ENCODE measurements at regions not wholly inside any gene's neighbourhood (a gene's known extent, or its start where the extent isn't known, plus 50 kb on each side); places are given as distances from the start of the nearest gene placed in this dataset.

DNA sequence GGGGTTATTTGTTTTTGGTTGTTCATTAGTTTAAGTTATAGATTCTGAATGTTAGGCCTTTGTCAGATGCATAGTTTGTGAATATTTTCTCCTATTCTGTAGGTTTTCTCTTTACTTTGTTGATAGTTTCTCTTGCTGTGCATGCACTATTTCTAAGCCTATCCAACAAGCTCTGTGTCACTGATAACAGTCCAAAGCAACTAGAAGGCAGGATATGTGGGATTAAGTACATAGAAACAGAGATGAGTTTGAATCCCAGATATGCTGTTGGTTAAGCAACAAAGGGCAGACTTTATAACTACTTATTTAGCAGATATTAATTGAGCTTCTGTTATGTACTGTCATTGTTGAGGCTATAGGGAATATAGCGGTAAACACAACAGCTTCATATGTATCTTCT is 390.4 kb downstream of the INSC start:
- no peaks in the 10 kb centered on the region for H3K9me2 ChIP-seq (replicated peaks; ENCODE audit: low read length)
- no peak overlapping the region for H3K9ac ChIP-seq (ENCODE audit: low read length)
- no peaks in the 10 kb centered on the region for H3K27me3 ChIP-seq (ENCODE audit: low read length)
- H3K79me2 ChIP-seq (ENCODE audit: low read length), result no peaks in the 10 kb centered on the region
- no peaks in the 10 kb centered on the region for H3K36me3 ChIP-seq (ENCODE audit: low read depth, low read length)
- ATAC-seq (no peak), DNase-seq (no peak)
- H3K4me1 ChIP-seq (ENCODE audit: insufficient read depth, low read length), result no peaks in the 10 kb centered on the region
- H4K20me1 ChIP-seq (ENCODE audit: low read length), result no peaks in the 10 kb centered on the region
- H2AFZ ChIP-seq (ENCODE audit: low read length), result no peak overlapping the region
- ChIA-PET CTCF (no interaction called here), POLR2A (ENCODE audit: unreplicated experiment) (no interaction called here)
- H3K9me3 ChIP-seq (ENCODE audit: low read length), result 0 out of 2 replicates have a peak, but pooled peaks cover 9% of the 10 kb centered on the region
- intact Hi-C loops (cut with micrococcal nuclease), result no loop called here
- H3F3A ChIP-seq (ENCODE audit: low read length, unreplicated experiment), result no peaks in the 10 kb centered on the region
- H3K4me3 ChIP-seq (ENCODE audit: low read length), result no peak overlapping the region
- no TSS peak for BruUV-seq (replicated peaks)
- TF ChIP-seq, protein P1, sequence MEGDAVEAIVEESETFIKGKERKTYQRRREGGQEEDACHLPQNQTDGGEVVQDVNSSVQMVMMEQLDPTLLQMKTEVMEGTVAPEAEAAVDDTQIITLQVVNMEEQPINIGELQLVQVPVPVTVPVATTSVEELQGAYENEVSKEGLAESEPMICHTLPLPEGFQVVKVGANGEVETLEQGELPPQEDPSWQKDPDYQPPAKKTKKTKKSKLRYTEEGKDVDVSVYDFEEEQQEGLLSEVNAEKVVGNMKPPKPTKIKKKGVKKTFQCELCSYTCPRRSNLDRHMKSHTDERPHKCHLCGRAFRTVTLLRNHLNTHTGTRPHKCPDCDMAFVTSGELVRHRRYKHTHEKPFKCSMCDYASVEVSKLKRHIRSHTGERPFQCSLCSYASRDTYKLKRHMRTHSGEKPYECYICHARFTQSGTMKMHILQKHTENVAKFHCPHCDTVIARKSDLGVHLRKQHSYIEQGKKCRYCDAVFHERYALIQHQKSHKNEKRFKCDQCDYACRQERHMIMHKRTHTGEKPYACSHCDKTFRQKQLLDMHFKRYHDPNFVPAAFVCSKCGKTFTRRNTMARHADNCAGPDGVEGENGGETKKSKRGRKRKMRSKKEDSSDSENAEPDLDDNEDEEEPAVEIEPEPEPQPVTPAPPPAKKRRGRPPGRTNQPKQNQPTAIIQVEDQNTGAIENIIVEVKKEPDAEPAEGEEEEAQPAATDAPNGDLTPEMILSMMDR (conservative IDR thresholded peaks at IDR 0.05; ENCODE audit: low read depth, low read length), result no peak
- no peak for TF ChIP-seq EZH2 (IDR thresholded peaks at IDR 0.05; ENCODE audit: low read length, unreplicated experiment)
- no peak for TF ChIP-seq EZH2phosphoT487 (IDR thresholded peaks at IDR 0.05; ENCODE audit: borderline replicate concordance, low read length)
- no peak overlapping the region for H3K27ac ChIP-seq (ENCODE audit: low read length)
- H3K4me2 ChIP-seq (ENCODE audit: low read length), result no peak overlapping the region

DNA sequence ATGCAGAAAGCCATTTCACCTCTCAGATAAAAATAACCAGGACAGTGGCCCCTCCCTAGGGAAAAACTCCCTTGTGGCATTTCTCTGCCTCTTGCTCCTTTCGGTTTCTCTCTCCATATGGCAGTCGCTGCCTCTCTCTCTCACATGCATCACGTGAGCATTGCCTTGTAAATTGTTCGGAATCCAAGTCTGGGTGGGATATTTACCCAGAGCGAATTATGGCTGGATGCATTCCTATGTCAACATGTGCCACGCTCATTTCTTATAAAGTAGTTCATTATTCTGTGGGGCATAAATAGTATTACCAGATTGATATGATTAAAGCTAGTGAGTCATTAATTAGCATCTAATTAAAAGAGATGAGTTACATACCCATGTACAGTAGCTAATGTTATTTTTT is 392.9 kb downstream of the INSC start:
- intact Hi-C loops (cut with micrococcal nuclease), result no loop called here
- no peaks in the 10 kb centered on the region for H3K36me3 ChIP-seq (ENCODE audit: low read depth, low read length)
- no peaks in the 10 kb centered on the region for H3K27me3 ChIP-seq (ENCODE audit: low read length)
- ATAC-seq (no peak), DNase-seq (no peak)
- H3K9me2 ChIP-seq (replicated peaks; ENCODE audit: low read length), result no peaks in the 10 kb centered on the region
- H3K4me3 ChIP-seq (ENCODE audit: low read length), result no peak overlapping the region
- no peaks in the 10 kb centered on the region for H4K20me1 ChIP-seq (ENCODE audit: low read length)
- no peaks in the 10 kb centered on the region; the same call in 1 of the 2 replicates for H3K9me3 ChIP-seq (ENCODE audit: low read length)
- H3K9ac ChIP-seq (ENCODE audit: low read length), result no peak overlapping the region
- no peaks in the 10 kb centered on the region for H3F3A ChIP-seq (ENCODE audit: low read length, unreplicated experiment)
- BruUV-seq (replicated peaks), result no TSS peak
- no peak overlapping the region for H2AFZ ChIP-seq (ENCODE audit: low read length)
- no peak overlapping the region for H3K27ac ChIP-seq (ENCODE audit: low read length)
- ChIA-PET POLR2A (ENCODE audit: unreplicated experiment) (no interaction called here), CTCF (no interaction called here)
- no peaks in the 10 kb centered on the region for H3K79me2 ChIP-seq (ENCODE audit: low read length)
- H3K4me1 ChIP-seq (ENCODE audit: insufficient read depth, low read length), result no peaks in the 10 kb centered on the region
- H3K4me2 ChIP-seq (ENCODE audit: low read length), result no peak overlapping the region
- TF ChIP-seq EZH2phosphoT487 (IDR thresholded peaks at IDR 0.05; ENCODE audit: borderline replicate concordance, low read length), result no peak
- TF ChIP-seq, protein P1 (conservative IDR thresholded peaks at IDR 0.05; ENCODE audit: low read depth, low read length), result no peak
- TF ChIP-seq EZH2 (IDR thresholded peaks at IDR 0.05; ENCODE audit: low read length, unreplicated experiment), result no peak

DNA sequence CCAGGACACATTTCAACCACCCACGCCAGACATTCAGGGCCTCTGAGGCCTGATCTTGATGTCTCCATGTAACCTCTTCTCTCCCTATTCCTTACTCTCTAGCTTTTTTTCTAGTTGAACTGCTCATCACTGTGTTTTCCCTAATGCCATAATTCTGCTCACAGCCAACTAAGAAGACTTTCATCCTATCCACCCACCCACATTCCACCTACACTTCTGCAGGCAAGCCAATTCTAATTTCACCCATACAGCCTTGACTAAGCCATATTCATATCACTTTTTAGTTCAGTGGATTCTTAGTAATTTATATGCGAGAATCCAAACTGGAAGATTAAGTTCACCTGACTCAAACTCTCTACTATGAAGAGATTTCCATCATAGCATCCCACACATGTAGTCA is 394.4 kb downstream of the INSC start:
- H4K20me1 ChIP-seq (ENCODE audit: low read length), result no peaks in the 10 kb centered on the region
- no peaks in the 10 kb centered on the region; the same call in 1 of the 2 replicates for H3K9me3 ChIP-seq (ENCODE audit: low read length)
- no peaks in the 10 kb centered on the region for H3K79me2 ChIP-seq (ENCODE audit: low read length)
- no peaks in the 10 kb centered on the region for H3F3A ChIP-seq (ENCODE audit: low read length, unreplicated experiment)
- H2AFZ ChIP-seq (ENCODE audit: low read length), result no peak overlapping the region
- no peaks in the 10 kb centered on the region for H3K4me1 ChIP-seq (ENCODE audit: insufficient read depth, low read length)
- TF ChIP-seq EZH2 (IDR thresholded peaks at IDR 0.05; ENCODE audit: low read length, unreplicated experiment) (no peak), EZH2phosphoT487 (IDR thresholded peaks at IDR 0.05; ENCODE audit: borderline replicate concordance, low read length) (no peak)
- TF ChIP-seq, protein P1 (conservative IDR thresholded peaks at IDR 0.05; ENCODE audit: low read depth, low read length), result no peak
- no peak for DNase-seq
- H3K27me3 ChIP-seq (ENCODE audit: low read length), result no peaks in the 10 kb centered on the region
- H3K4me3 ChIP-seq (ENCODE audit: low read length), result no peak overlapping the region
- CTCF ChIA-PET, result no interaction called here
- no peaks in the 10 kb centered on the region for H3K9me2 ChIP-seq (replicated peaks; ENCODE audit: low read length)
- no peak overlapping the region for H3K9ac ChIP-seq (ENCODE audit: low read length)
- H3K4me2 ChIP-seq (ENCODE audit: low read length), result no peak overlapping the region
- BruUV-seq (replicated peaks), result no TSS peak
- ATAC-seq, result no peak
- H3K27ac ChIP-seq (ENCODE audit: low read length), result no peak overlapping the region
- H3K36me3 ChIP-seq (ENCODE audit: low read depth, low read length), result no peaks in the 10 kb centered on the region
- intact Hi-C loops (cut with micrococcal nuclease), result no loop called here
- POLR2A ChIA-PET (ENCODE audit: unreplicated experiment), result no interaction called here
